NCI-H128 (cell line): ENCODE measurements at regions not wholly inside any gene's neighbourhood (a gene's known extent, or its start where the extent isn't known, plus 50 kb on each side); places are given as distances from the start of the nearest gene placed in this dataset.

Source experiments
- DNase-seq: peaks from one replicate; lab custom pipeline; 2025; ENCODE audit not compliant: unreplicated experiment; lab: John Stamatoyannopoulos, UW

DNA sequence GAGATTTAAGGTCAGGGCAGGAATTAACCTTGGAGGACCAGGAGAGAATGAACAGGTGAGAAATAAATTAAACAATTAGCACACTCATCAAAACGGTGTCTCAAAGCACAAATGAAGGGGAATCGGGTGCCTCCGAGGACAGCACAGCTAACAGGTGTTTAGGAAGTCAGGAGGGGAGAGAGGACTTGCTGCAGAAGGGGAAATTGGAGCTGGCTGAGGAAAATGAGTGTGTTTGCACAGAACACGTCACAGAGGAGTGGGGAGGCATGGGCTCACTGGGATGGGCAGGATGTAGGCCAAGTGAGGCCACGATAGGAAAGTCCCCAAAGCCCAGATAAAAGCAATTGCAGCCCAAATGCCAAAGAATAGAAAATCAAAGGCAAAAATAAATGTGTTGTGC, 121.7 kb downstream of the ZNF664 start:
- no peak for DNase-seq

DNA sequence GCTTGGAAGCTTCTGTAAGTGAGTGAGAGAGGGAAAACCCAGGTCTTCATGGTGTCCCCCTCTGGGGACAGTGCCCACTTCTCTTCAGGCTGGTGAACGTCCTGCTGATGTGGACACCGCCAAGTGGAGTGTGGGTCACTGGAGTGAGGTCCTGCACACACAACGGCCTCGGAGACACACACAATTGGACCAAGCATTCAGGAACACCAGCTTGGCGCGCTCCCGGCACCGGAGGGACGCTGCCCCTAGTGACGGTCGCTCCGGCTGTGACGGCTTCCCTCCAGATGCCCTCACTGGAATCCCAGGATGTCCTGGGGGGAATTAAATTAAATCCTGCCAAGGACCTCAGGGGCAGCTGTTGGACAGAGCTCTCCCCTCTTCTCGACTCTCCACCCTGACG, 123.1 kb downstream of the ZNF664 start:
- no peak for DNase-seq

DNA sequence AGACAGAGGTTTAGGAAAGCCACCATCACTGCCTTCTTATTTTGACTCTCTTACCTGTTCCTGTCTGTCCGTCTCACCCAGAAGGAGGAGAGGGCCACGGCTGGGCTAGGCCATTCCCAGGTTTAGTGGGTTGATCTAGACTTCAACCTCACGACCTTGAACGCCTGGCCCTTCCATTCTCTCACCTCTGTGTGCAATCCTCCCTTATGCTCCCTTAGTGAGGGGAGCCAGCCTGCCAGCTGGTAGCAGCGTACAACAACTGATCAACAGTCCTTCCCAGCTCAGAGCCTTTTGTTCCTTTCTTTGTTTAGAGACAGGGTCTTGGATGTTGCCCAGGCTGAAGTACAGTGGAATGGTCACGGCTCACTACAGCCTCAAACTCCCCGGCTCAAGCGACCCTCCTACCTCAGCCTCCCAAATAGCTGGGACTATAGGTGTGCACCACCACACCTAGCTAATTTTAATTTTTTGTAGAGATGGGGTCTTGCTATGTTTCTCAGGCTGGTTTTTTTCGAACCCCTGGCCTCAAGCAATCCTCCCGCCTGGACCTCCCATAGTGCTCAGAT, 123.9 kb downstream of the ZNF664 start:
- DNase-seq, result no peak

DNA sequence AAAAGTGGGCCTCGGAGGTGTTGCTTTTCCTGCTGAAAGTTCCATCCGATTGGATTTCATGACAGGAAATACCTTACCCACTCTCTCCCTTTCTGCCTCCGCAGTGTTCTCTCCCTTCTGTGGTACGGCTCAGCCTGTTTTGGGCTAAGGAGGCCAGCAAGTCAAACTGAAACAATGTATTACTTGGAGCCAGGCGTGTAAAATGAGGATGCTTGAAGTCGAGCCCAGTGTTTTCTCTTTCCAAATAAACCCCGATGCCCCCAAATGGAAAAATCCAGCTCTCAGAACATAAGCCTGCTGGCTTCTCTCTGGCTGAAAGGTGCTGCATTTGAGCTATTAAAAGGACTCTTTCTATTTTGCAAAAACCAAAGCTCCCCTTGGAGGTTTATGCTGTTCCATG, 124.7 kb downstream of the ZNF664 start:
- no peak for DNase-seq

DNA sequence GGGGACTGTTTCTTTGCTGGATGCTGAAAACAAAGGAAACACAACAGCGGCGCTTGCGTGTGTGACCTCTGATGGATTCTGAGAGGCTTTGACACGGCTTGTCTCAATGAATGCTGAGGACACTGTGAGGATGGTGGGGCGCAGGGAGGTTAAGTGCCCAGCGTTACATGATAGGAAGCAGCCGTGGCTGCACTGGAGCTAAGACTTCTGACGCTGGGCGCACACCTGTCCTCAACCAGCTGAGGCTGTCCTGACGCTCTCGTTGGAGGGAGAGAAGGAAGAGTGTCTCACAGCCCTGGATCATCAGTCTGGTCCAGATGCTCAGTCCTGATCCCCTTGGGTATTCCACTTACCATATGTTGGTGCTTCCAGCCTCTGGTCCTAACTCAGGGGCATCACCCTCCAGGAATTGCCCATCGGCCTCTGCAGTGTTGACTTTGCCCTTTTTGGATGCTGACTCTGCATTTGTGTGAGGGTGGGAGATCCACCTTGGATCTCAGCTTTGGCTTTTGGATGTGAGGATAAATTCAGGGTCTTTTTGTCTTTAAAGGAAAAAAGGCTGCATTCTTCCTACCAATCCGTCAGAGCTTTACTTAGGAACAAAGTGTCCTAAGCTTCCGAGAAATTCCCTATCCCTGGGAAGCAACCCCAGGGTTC, 125.2 kb downstream of the ZNF664 start:
- no peak for DNase-seq

DNA sequence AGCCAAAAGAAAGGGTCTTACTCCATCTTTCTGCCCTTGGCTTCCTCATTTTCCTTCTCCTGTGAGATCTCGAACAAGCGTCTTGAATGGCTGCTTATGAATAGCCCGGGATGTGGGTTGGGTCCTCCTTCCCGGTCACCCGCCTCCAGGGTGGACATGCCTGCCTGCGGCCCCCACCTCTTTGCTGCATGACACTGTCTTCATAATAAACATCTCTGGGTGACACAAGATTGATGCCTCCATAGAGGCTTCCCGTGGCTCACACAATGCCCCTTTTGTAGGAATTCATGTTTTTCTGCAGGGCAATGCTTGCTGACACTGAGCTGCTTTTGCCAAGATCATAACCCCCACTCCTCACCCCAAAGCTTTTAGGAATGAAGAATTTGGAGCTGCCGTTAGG, 125.9 kb downstream of the ZNF664 start:
- DNase-seq, result no peak

DNA sequence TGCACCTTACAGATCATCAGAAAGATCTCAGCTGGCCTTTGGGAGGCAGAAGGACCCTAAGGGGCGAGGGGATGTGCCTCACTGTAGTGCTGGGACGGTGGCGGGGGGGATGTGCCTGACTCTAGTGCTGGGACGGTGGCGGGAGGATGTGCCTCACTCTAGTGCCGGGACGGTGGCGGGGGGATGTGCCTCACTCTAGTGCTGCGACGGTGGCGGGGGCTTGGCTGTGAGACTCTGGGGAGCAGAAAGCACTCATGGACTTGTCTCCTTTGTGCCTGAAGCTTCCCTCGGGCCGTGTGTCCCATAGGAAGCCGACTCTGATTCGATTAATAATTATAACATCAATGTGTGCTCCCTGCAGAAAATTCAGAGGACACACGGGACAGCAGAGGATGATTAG, 126.6 kb downstream of the ZNF664 start:
- DNase-seq, result no peak

DNA sequence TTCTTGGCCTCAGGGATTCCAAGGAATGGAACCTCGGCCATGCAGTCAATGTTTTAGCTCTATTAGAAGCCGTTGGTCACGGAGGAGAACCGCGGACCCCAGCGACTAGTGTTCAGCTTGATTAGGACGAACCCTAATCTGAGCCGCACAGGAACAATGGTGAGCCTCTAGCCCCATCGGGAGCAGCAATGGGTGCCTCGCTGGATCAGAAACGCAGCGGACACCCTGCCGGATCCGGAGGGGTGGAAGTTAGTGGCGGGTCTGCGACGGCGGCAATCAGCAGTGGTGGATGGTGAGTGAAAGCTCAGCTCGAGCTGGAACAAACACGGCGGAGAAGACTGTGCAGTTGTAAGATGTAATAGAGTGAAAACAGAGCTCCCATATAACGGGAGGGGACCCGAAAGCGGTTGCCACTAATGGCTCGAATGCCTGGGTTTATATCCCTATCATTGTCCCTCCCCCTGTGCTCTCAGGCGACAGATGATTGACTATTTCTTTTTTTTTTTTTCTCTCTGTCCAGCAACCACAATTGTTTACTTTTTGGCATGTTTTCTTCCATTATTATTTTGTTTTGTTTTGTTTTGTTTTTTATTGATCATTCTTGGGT, 127.7 kb downstream of the ZNF664 start:
- DNase-seq, result no peak

DNA sequence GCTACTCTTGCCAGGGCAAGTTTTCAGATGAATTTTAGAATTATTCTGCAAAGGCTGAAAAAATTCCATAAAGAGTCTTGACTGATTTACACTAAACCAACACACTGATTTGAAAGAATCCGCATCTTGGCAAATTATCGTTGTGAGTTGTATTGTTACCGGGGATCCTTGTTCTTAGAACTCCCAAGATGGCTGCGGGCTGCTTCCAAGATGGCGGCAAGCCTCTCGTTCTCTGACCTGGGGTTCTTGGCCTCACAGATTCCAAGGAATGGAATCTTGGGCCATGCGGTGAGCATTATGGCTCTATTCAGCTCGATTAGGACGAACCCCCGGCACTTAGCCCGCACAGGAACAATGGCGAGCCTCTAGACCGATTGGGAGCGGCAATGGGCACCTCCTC, 132.5 kb downstream of the ZNF664 start:
- DNase-seq, result no peak

DNA sequence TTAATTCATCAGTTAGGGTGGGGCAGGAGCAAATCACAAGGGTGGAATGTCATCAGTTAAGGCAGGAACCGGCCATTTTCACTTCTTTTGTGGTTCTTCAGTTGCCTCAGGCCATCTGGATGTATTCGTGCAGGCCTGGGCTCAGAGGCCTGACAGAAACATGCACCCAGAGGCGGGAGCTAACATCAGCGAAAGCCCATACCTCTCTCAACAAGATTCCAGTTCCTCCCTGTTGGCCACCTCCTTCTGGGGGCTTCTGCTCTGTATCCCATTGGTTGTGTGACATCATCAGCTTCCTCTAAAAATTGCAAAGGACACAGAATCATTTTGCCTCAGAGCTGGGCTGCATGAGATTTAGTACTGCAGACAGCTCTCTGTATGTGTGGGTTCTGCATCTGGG, 134.3 kb downstream of the ZNF664 start:
- no peak for DNase-seq

DNA sequence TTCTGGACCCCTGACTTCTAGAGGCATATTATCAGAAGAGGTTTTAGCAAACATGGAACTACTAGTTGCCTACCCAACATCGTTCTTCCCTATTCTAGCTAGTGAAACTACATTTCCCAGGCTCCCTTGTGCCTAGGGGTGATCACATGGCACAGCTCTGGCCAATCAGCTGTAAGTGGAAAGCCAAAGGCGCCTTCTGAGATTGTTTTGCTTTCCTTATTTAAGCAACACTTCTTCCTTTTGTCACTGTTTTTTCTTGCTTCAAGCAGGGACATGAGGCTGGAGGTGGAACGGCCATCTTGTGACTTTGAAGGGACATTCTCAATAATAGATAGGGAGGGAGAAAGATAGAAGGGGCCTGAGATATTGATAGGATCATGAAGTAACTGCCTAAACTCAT, 136.7 kb downstream of the ZNF664 start:
- DNase-seq, result no peak

DNA sequence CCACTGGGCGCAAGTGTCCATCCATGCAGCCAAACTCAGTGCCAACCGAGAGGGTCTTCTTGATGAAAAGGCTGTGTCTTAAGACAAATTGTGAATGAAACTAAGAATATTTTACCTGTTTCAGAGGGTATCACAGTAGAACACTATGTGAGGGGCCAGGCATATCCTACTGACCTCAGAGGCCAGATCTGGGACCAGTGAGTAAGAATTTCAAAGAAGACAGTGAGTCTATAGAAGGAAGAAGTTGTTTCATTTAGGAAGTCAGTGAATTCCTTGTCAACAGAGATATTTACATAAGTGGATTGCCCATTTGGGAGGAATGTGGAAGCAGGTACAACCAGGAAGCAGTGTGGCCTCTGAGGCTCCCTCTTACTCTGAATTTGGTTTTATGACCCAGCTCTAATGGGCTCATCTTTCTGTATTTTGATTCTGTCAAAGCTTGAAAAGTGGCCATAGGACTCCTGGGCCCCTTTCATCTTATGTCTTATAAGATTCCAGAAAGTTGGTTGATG, 137.4 kb downstream of the ZNF664 start:
- DNase-seq, result no peak

DNA sequence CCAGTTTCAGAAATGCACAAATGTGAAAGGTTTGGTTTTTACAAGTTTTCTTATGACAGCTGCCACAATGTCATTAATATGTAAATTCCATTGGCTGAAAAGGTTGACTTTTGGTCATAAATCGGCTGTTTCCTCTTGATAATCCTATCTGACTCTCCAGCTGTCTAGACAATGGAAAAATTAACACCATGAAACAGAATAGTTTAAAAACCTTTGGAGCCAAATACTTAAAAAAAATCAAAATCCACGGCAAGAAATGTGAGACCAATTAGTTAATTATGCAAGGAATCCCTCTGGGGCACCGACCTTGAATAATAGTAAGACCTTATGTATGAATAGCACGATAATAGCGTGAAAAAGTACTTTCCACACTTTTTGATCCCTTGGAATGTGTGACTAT, 138.0 kb downstream of the ZNF664 start:
- DNase-seq, result no peak

DNA sequence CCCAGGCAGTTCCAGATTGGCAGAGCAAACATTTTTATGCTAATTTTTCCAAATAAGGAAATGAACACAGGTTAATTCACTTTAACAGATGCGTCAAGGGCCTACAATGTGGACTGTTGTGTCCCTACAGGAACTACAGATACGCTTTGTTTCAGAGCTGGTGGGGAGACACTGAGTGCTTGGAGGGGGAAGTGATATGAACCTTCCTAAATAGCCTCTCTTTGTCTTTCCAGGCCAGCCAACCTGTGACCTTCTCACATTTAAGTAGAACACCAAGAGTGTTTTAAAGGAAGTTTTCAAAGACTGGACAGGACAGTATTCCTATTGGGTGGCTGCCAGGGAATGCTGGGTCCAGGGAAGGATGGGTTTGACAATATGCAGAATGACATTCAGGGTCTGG, 141.3 kb downstream of the ZNF664 start:
- DNase-seq, result no peak

DNA sequence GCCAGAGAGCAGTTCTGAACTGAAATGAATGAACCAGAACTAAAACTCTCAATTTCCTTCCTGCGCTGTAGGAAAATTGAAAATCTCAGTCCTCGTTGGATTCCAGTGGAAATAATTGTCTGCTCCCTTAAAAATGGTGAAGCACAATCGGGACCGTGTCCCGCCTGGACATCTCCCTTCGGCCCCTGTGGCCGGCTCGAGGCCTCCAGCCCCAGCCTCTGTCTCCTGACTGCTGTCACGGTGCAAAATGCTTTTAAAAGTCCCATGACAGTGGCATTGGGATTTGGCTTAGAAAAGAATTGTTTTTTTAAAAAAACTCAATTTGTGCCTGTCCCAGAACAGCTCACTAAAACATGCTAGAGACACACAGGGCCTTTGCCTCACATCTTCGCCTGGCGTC, 142.5 kb downstream of the ZNF664 start:
- DNase-seq, result no peak

DNA sequence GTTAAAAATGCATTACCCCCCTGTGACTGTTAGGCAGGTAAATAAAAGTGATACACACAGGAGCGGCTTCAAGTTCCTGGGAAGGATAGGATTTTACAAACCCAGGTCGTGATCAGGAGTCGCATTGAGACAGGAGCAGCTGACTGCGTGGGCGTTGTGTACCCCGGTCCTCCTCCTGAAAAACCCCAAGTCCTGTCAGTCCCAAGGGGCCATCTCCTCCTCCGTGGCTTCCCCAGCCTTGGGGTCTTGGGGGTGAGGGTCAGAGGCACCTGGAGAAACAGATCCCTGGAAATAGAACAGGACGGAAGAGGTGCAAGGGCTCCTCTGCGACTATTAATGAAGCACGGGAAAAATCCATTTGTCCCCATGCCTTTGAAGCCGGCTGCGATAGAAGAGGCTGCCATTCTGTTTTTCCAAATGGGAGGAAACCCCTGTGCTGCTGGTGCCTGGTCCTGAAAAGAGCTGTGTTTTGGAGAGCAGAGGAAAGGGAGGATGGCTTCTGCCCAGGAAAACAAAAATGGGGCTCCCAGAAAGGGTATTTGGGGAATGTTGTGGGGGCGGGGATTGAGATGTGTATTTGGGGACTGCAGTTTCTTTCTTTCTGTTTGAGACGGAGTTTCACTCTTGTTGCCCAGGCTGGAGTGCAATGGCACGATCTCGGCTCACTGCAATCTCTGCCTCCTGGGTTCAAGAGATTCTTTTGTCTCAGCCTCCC, 143.1 kb downstream of the ZNF664 start:
- DNase-seq, result no peak

DNA sequence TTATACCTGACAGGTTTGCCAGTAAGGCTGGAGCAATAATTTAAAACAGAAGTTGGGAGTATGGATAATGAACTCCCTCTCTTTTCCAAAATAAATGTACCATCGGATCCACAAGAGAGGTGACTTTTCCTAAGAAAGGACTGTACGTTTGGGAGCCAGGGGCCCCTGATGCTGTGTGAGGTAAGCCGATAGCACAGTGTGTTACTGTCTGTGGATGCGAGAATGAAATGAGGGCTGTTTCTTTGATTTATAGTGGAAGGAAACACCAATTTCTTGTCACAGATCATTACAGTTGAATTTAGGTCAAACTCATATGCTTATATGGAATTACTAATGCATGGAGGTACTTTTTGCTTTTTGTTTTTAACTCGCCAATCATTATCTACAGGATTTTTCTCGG, 147.7 kb downstream of the ZNF664 start:
- DNase-seq, result no peak

DNA sequence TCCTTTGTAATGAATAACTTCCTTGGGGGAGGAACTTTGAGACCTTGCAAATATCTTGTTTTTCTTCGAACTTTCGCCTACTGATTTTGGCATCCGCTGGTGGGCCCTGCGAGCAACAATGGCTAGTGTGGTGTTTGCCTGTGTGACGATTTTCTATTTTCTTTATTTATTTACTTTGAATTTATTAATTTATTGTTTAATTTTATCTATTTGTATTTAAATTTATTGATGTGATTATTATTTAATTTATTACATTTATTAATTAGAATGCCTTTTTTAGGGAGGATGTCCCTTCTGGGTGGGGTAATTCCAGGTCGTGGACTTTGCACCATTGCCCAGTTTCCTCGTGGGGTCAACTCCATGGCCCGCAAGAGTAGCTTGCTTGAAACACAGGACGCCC, 149.7 kb downstream of the ZNF664 start:
- DNase-seq, result no peak

DNA sequence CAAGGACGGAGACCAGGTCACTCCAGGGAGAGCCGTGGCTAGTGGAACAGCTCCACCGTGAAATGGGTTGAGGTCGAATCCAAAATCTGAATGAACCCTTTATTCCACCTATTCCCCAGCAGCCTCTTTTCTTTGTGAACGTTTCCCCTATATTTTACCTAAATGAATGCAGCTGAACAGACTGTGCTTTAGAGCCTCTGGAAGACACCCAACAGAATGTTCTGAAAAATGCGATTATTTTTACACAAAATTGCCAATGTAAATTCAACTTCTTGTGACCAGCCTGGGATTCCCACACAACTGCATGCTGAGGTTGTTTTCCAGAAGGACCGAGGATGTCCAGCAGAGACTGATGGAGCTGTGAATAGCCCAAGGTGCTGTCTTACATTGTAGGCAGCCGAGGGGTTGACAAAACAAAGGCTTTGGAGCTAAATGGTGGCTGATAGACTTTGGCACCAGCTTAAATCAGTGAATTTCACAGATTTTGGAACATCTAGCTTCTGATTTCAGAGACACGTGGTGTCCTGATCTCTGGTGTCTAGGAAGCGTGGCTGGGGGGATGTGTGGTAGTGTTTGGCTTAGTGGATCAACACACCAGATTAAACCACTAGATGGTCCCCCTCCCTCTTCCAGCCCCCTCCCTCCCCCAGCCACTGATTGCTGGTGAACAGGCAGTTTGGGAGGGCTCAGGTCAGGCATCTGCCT, 150.4 kb downstream of the ZNF664 start:
- DNase-seq, result no peak

DNA sequence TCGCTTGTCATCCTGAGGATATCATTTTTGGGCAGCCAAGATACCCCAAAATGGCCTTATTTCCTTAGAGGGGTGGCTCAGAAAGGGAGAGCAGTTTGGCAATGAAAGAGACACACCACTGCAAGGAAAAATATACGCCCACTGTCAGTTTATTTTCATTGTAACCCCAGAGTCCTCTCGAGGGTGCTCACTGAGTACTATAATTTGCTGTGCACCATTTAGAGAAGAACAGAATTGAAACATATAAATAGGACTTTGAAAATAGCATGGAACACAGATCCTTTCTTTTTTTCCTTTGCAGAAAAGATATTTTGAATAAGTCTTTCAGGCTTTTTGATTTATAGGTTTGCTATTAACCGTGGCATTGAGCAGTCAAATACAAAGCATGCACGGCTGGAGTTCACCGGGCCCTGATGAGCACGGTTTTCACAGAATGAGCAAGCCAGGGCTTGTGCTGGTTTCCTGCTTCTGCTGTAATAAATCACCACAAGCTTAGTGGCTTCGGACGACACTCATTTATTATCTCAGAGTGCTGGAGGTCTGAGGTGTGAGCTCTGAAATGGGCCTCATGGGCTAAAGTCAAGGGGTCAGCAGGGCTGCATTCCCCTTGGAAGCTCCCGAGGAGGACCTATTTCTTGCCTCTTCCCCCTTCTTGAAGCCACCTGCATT, 152.3 kb downstream of the ZNF664 start:
- peak; percentile 74 for DNase-seq
